K562 (cell line): ENCODE measurements at regions not wholly inside any gene's neighbourhood (a gene's known extent, or its start where the extent isn't known, plus 50 kb on each side); places are given as distances from the start of the nearest gene placed in this dataset.

Experiments
- CTCF ChIP-seq, 3 experiments: IDR thresholded peaks in 2 of 3; conservative IDR thresholded peaks in 1 of 3; 2 replicates each; pipeline ENCODE4 v1.5.1; 2011 to 2012; ENCODE audit warnings: low read length in 3 of 3, mild to moderate bottlenecking in 3 of 3, control low read depth in 2 of 3, improper control_type of control experiment in 1 of 3, inconsistent platforms in 1 of 3, low read depth in 1 of 3, mixed read lengths in 1 of 3, moderate library complexity in 1 of 3; ENCODE audit not compliant: insufficient read depth in 2 of 3
- KDM5B ChIP-seq: fragments of 200-600 bp; sonication (generic); IDR thresholded peaks from 2 replicates; pipeline ENCODE4 v1.6.1; 2012; ENCODE audit warnings: low read depth, mild to moderate bottlenecking, moderate library complexity, low read length, control low read depth, inconsistent platforms; ENCODE audit not compliant: insufficient replicate concordance
- TARDBP ChIP-seq: fragments of 450-650 bp; IDR thresholded peaks from 2 replicates; pipeline ENCODE4 v1.6.1; 2016
- ZKSCAN1 ChIP-seq: fragments of 150-350 bp; IDR thresholded peaks from 2 replicates; pipeline ENCODE4 v1.6.1; 2016; ENCODE audit warnings: low read depth, low read length
- ZNF253 ChIP-seq: fragments of 250-450 bp; sonication (Bioruptor Pico); conservative IDR thresholded peaks from 2 replicates; pipeline ENCODE4 v1.6.1; 2021; ENCODE audit warnings: mild to moderate bottlenecking

GRCh38 chr20:55882286-55882685, 123.0 kb downstream of the CBLN4 start:
- TF ChIP-seq CTCF (IDR thresholded peaks at IDR 0.05 in 2 of 3, conservative IDR thresholded peaks at IDR 0.05 in 1 of 3; ENCODE audit: insufficient read depth in 2 of 3, low read depth in 1 of 3, low read length in 3 of 3) (no peak), ZNF253 (CRISPR knock-in tag) (no peak), KDM5B (no peak), TARDBP (no peak), ZKSCAN1 (no peak)
